WTC11 (cell line): ENCODE measurements at regions not wholly inside any gene's neighbourhood (a gene's known extent, or its start where the extent isn't known, plus 50 kb on each side); places are given as distances from the start of the nearest gene placed in this dataset.

Experiments used
- AFF4 ChIP-seq: sonication (generic); formaldehyde crosslinking; IDR thresholded peaks from 2 replicates; pipeline ENCODE4 v1.8.1; 2023; ENCODE audit warnings: mild to moderate bottlenecking, missing genetic modification reagents, borderline replicate concordance
- ATF1 ChIP-seq: sonication (generic); formaldehyde crosslinking; IDR thresholded peaks from 2 replicates; pipeline ENCODE4 v1.8.1; 2023; ENCODE audit warnings: mild to moderate bottlenecking, moderate library complexity, missing genetic modification reagents
- ATF6 ChIP-seq: sonication (generic); formaldehyde crosslinking; IDR thresholded peaks from 2 replicates; pipeline ENCODE4 v1.8.1; 2023; ENCODE audit warnings: mild to moderate bottlenecking, missing genetic modification reagents
- CREM ChIP-seq: sonication (generic); formaldehyde crosslinking; IDR thresholded peaks from 2 replicates; pipeline ENCODE4 v1.8.1; 2022; ENCODE audit warnings: mild to moderate bottlenecking, missing genetic modification reagents, moderate library complexity
- CTCF ChIP-seq: fragments of 200-600 bp; IDR thresholded peaks from 2 replicates; pipeline ENCODE4 v1.8.0; 2022; ENCODE audit warnings: antibody characterized with exemption
- FOXJ3 ChIP-seq: sonication (generic); formaldehyde crosslinking; IDR thresholded peaks from 2 replicates; pipeline ENCODE4 v1.9.0; 2021; ENCODE audit warnings: missing genetic modification reagents, mild to moderate bottlenecking, borderline replicate concordance
- FOXP4 ChIP-seq: sonication (generic); formaldehyde crosslinking; IDR thresholded peaks from 2 replicates; pipeline ENCODE4 v1.8.0; 2022; ENCODE audit warnings: mild to moderate bottlenecking, missing genetic modification reagents
- USF2 ChIP-seq: sonication (generic); formaldehyde crosslinking; IDR thresholded peaks from 2 replicates; pipeline ENCODE4 v1.8.1; 2023; ENCODE audit warnings: mild to moderate bottlenecking, missing genetic modification reagents, moderate library complexity
- ZNF121 ChIP-seq: sonication (generic); formaldehyde crosslinking; IDR thresholded peaks from 2 replicates; pipeline ENCODE4 v1.8.0; 2023; ENCODE audit warnings: missing genetic modification reagents
- ZNF232 ChIP-seq: sonication (generic); formaldehyde crosslinking; IDR thresholded peaks from 2 replicates; pipeline ENCODE4 v1.8.0; 2022; ENCODE audit warnings: mild to moderate bottlenecking, missing genetic modification reagents
- ZNF416 ChIP-seq: fragments of 250-450 bp; sonication (Bioruptor Pico); IDR thresholded peaks from 2 replicates; pipeline ENCODE4 v1.9.0; 2021; ENCODE audit warnings: mild to moderate bottlenecking, inconsistent platforms

- TF ChIP-seq ZNF121 (CRISPR knock-in tag) (no peak), ZNF416 (CRISPR knock-in tag) (no peak), FOXP4 (CRISPR knock-in tag) (no peak), ATF1 (CRISPR knock-in tag) (no peak), CTCF (no peak), AFF4 (CRISPR knock-in tag) (no peak), CREM (CRISPR knock-in tag) (no peak), USF2 (no peak), FOXJ3 (CRISPR knock-in tag) (no peak), ZNF232 (CRISPR knock-in tag) (no peak), ATF6 (no peak)
These were observed 382.9 kb downstream of the BRD1 start for GRCh38 chr22:49444781-49445180.
